ENCODE measurements at regions not wholly inside any gene's neighbourhood (a gene's known extent, or its start where the extent isn't known, plus 50 kb on each side); places are given as distances from the start of the nearest gene placed in this dataset.

- Histone ChIP-seq H3K4me2 (ENCODE audit: low read depth, low read length) (no peak overlapping the region), H3K79me2 (ENCODE audit: low read length) (no peaks in the 10 kb centered on the region), H2AFZ (ENCODE audit: low read length) (no peak overlapping the region), H3K9me3 (replicated peaks; ENCODE audit: insufficient read depth, low read length) (no peaks in the 10 kb centered on the region), H3K9ac (ENCODE audit: low read length) (no peak overlapping the region), H4K20me1 (ENCODE audit: insufficient read depth, low read length) (no peaks in the 10 kb centered on the region), H3K27me3 (replicated peaks; ENCODE audit: insufficient read depth, low read length) (no peaks in the 10 kb centered on the region), H3K4me3 (ENCODE audit: low read length) (no peak overlapping the region), H3F3A (ENCODE audit: insufficient read depth, low read length) (no peaks in the 10 kb centered on the region), H3K9me2 (replicated peaks; ENCODE audit: insufficient read depth, low read length) (no peaks in the 10 kb centered on the region), H3K4me1 (ENCODE audit: low read length) (no peaks in the 10 kb centered on the region), H3K36me3 (replicated peaks; ENCODE audit: insufficient read depth, low read length) (no peaks in the 10 kb centered on the region), H3K27ac (ENCODE audit: low read length) (no peak overlapping the region)
- TF ChIP-seq EZH2phosphoT487 (IDR thresholded peaks at IDR 0.05; ENCODE audit: low read length) (no peak), EZH2 (optimal IDR thresholded peaks at IDR 0.05; ENCODE audit: low read depth, low read length) (no peak), CTCF (IDR thresholded peaks at IDR 0.05; ENCODE audit: low read length) (no peak)
- no peak for DNase-seq
Measured at GRCh38 chr11:92152245-92152644, 72.4 kb upstream of the FAT3 start.

- no peaks in the 10 kb centered on the region for H3K36me3 ChIP-seq (replicated peaks; ENCODE audit: insufficient read depth, low read length)
- H3K4me3 ChIP-seq (ENCODE audit: low read length) = no peak overlapping the region
- no peaks in the 10 kb centered on the region for H3K27me3 ChIP-seq (replicated peaks; ENCODE audit: insufficient read depth, low read length)
- H3K4me2 ChIP-seq (ENCODE audit: low read depth, low read length) = no peak overlapping the region
- no peaks in the 10 kb centered on the region for H4K20me1 ChIP-seq (ENCODE audit: insufficient read depth, low read length)
- H2AFZ ChIP-seq (ENCODE audit: low read length) = no peak overlapping the region
- H3K9me2 ChIP-seq (replicated peaks; ENCODE audit: insufficient read depth, low read length) = no peaks in the 10 kb centered on the region
- no peaks in the 10 kb centered on the region for H3K79me2 ChIP-seq (ENCODE audit: low read length)
- H3K27ac ChIP-seq (ENCODE audit: low read length) = no peak overlapping the region
- no peaks in the 10 kb centered on the region for H3K4me1 ChIP-seq (ENCODE audit: low read length)
- H3K9me3 ChIP-seq (replicated peaks; ENCODE audit: insufficient read depth, low read length) = no peaks in the 10 kb centered on the region
- no peaks in the 10 kb centered on the region for H3F3A ChIP-seq (ENCODE audit: insufficient read depth, low read length)
- no peak for TF ChIP-seq EZH2phosphoT487 (IDR thresholded peaks at IDR 0.05; ENCODE audit: low read length)
- no peak for TF ChIP-seq CTCF (IDR thresholded peaks at IDR 0.05; ENCODE audit: low read length)
- TF ChIP-seq EZH2 (optimal IDR thresholded peaks at IDR 0.05; ENCODE audit: low read depth, low read length) = no peak
- DNase-seq = no peak
- no peak overlapping the region for H3K9ac ChIP-seq (ENCODE audit: low read length)
Measured at GRCh38 chr11:92149996-92150395, 74.6 kb upstream of the FAT3 start.

- no peaks in the 10 kb centered on the region for H3K4me1 ChIP-seq (ENCODE audit: low read length)
- no peaks in the 10 kb centered on the region for H3F3A ChIP-seq (ENCODE audit: insufficient read depth, low read length)
- no peaks in the 10 kb centered on the region for H3K9me3 ChIP-seq (replicated peaks; ENCODE audit: insufficient read depth, low read length)
- H3K27me3 ChIP-seq (replicated peaks; ENCODE audit: insufficient read depth, low read length) = no peaks in the 10 kb centered on the region
- no peak overlapping the region for H3K27ac ChIP-seq (ENCODE audit: low read length)
- no peak overlapping the region for H2AFZ ChIP-seq (ENCODE audit: low read length)
- H3K36me3 ChIP-seq (replicated peaks; ENCODE audit: insufficient read depth, low read length) = no peaks in the 10 kb centered on the region
- H3K4me3 ChIP-seq (ENCODE audit: low read length) = no peak overlapping the region
- no peak overlapping the region for H3K4me2 ChIP-seq (ENCODE audit: low read depth, low read length)
- H3K9ac ChIP-seq (ENCODE audit: low read length) = no peak overlapping the region
- DNase-seq = no peak
- TF ChIP-seq EZH2phosphoT487 (IDR thresholded peaks at IDR 0.05; ENCODE audit: low read length) = no peak
- no peak for TF ChIP-seq CTCF (IDR thresholded peaks at IDR 0.05; ENCODE audit: low read length)
- no peak for TF ChIP-seq EZH2 (optimal IDR thresholded peaks at IDR 0.05; ENCODE audit: low read depth, low read length)
- no peaks in the 10 kb centered on the region for H3K79me2 ChIP-seq (ENCODE audit: low read length)
- H3K9me2 ChIP-seq (replicated peaks; ENCODE audit: insufficient read depth, low read length) = no peaks in the 10 kb centered on the region
- H4K20me1 ChIP-seq (ENCODE audit: insufficient read depth, low read length) = no peaks in the 10 kb centered on the region
Measured at GRCh38 chr11:92141725-92142124, 82.9 kb upstream of the FAT3 start.
